Activated naive CD4-positive, alpha-beta T cell treated with anti-CD3 and anti-CD28 coated beads for 36 hours (primary cell): ENCODE measurements at regions not wholly inside any gene's neighbourhood (a gene's known extent, or its start where the extent isn't known, plus 50 kb on each side); places are given as distances from the start of the nearest gene placed in this dataset.
A peak's percentile ranks its signal among the peaks of the same experiment; 100 is the strongest.

Experiments used
- CTCF ChIA-PET: fragments of 350-600 bp; sonication (Branson Sonifier 250); formaldehyde crosslinking; loops from one replicate; lab custom pipeline; 2021; ENCODE audit warnings: antibody characterized with exemption; lab: Charles Lee
- DNase-seq: peaks from one replicate; pipeline ENCODE4 v3.0.0-alpha.2; 2020
- H3K27ac Mint-ChIP-seq: one replicate; pipeline ENCODE4 v1.8.0; 2021; ENCODE audit warnings: mild to moderate bottlenecking, mixed read lengths
- H3K27me3 Mint-ChIP-seq: one replicate; pipeline ENCODE4 v1.8.0; 2021; ENCODE audit warnings: low read depth, mixed read lengths
- H3K36me3 Mint-ChIP-seq: one replicate; pipeline ENCODE4 v1.8.0; 2021; ENCODE audit warnings: low read depth, mixed read lengths
- H3K4me1 Mint-ChIP-seq: one replicate; pipeline ENCODE4 v1.8.0; 2021; ENCODE audit warnings: low read depth, mixed read lengths
- H3K4me3 Mint-ChIP-seq: one replicate; pipeline ENCODE4 v1.8.0; 2021; ENCODE audit warnings: mild to moderate bottlenecking, moderate library complexity, mixed read lengths
- H3K9me3 Mint-ChIP-seq: one replicate; pipeline ENCODE4 v1.8.0; 2021; ENCODE audit warnings: mixed read lengths
- intact Hi-C: fragments of 100-400 bp; cut with micrococcal nuclease; formaldehyde crosslinking; loops from one replicate; pipeline ENCODE4 v1.15.1; 2023

- H3K36me3 Mint-ChIP-seq = no peaks in the 10 kb centered on the region
- peaks cover 6% of the 10 kb centered on the region for H3K4me1 Mint-ChIP-seq
- no peak overlapping the region for H3K27ac Mint-ChIP-seq
- H3K9me3 Mint-ChIP-seq = no peaks in the 10 kb centered on the region
- no peak overlapping the region for H3K4me3 Mint-ChIP-seq
- no peaks in the 10 kb centered on the region for H3K27me3 Mint-ChIP-seq
- CTCF ChIA-PET = interaction anchor here (0.6 kb wide), 1 partner anchor 47 kb away, joined by 6 read pairs; no protein-coding TSS in a partner anchor
- no peak for DNase-seq
- intact Hi-C loops = no loop called here
These were observed 96.3 kb upstream of the RNF152 start for GRCh38 chr18:61989138-61989537.

- CTCF ChIA-PET = no interaction called here
- H3K27me3 Mint-ChIP-seq = no peaks in the 10 kb centered on the region
- no peaks in the 10 kb centered on the region for H3K9me3 Mint-ChIP-seq
- H3K27ac Mint-ChIP-seq = no peak overlapping the region
- peaks cover 6% of the 10 kb centered on the region for H3K4me1 Mint-ChIP-seq
- intact Hi-C loops = no loop called here
- DNase-seq = no peak
- no peak overlapping the region for H3K4me3 Mint-ChIP-seq
- no peaks in the 10 kb centered on the region for H3K36me3 Mint-ChIP-seq
These were observed 95.3 kb upstream of the RNF152 start for GRCh38 chr18:61988100-61988499.

GRCh38 chr18:61985681-61986080, 92.9 kb upstream of the RNF152 start:
- intact Hi-C loops = no loop called here
- H3K27me3 Mint-ChIP-seq = no peaks in the 10 kb centered on the region
- no peak overlapping the region for H3K4me3 Mint-ChIP-seq
- CTCF ChIA-PET = no interaction called here
- peaks cover 6% of the 10 kb centered on the region for H3K4me1 Mint-ChIP-seq
- DNase-seq = no peak
- no peaks in the 10 kb centered on the region for H3K9me3 Mint-ChIP-seq
- H3K36me3 Mint-ChIP-seq = no peaks in the 10 kb centered on the region
- H3K27ac Mint-ChIP-seq = no peak overlapping the region

GRCh38 chr18:61984349-61984748, 91.5 kb upstream of the RNF152 start:
- H3K27ac Mint-ChIP-seq = no peak overlapping the region
- H3K36me3 Mint-ChIP-seq = no peaks in the 10 kb centered on the region
- no peaks in the 10 kb centered on the region for H3K27me3 Mint-ChIP-seq
- CTCF ChIA-PET = interaction anchor here (0.6 kb wide), 1 partner anchor 16 kb away, joined by 3 read pairs; no protein-coding TSS in a partner anchor
- DNase-seq = no peak
- peaks cover 13% of the 10 kb centered on the region for H3K4me1 Mint-ChIP-seq
- intact Hi-C loops = no loop called here
- no peaks in the 10 kb centered on the region for H3K9me3 Mint-ChIP-seq
- H3K4me3 Mint-ChIP-seq = no peak overlapping the region

GRCh38 chr18:61982475-61982874, 89.7 kb upstream of the RNF152 start:
- no peaks in the 10 kb centered on the region for H3K9me3 Mint-ChIP-seq
- no peaks in the 10 kb centered on the region for H3K27me3 Mint-ChIP-seq
- H3K4me3 Mint-ChIP-seq = no peak overlapping the region
- CTCF ChIA-PET = no interaction called here
- H3K27ac Mint-ChIP-seq = no peak overlapping the region
- peaks cover 13% of the 10 kb centered on the region for H3K4me1 Mint-ChIP-seq
- no peaks in the 10 kb centered on the region for H3K36me3 Mint-ChIP-seq
- intact Hi-C loops = no loop called here
- no peak for DNase-seq

- intact Hi-C loops = no loop called here
- Mint-ChIP-seq H3K27me3 (no peaks in the 10 kb centered on the region), H3K27ac (no peak overlapping the region), H3K4me3 (no peak overlapping the region), H3K4me1 (peaks cover 24% of the 10 kb centered on the region), H3K9me3 (no peaks in the 10 kb centered on the region), H3K36me3 (no peaks in the 10 kb centered on the region)
- CTCF ChIA-PET = interaction anchor here (1.5 to 1.6 kb wide), 2 partner anchors 22 to 150 kb away, joined by 3 to 4 read pairs; no protein-coding TSS in a partner anchor
- DNase-seq = peak; percentile 23
These were observed 87.5 kb upstream of the RNF152 start for GRCh38 chr18:61980355-61980754.

- no peaks in the 10 kb centered on the region for H3K27me3 Mint-ChIP-seq
- CTCF ChIA-PET = no interaction called here
- no peaks in the 10 kb centered on the region for H3K9me3 Mint-ChIP-seq
- no peak overlapping the region for H3K4me3 Mint-ChIP-seq
- H3K4me1 Mint-ChIP-seq = peaks cover 23% of the 10 kb centered on the region
- H3K36me3 Mint-ChIP-seq = no peaks in the 10 kb centered on the region
- H3K27ac Mint-ChIP-seq = peak overlapping the region; percentile 52
- intact Hi-C loops = loop anchor here (1.0 to 10.0 kb wide), 6 partner anchors 23 to 739 kb away; partner anchors contain the start of gene PHLPP1
- peak; percentile 60 for DNase-seq
These were observed 82.9 kb upstream of the RNF152 start for GRCh38 chr18:61975526-61976326.

GRCh38 chr18:61973273-61974115, 80.7 kb upstream of the RNF152 start:
- H3K27ac Mint-ChIP-seq = no peak overlapping the region
- H3K27me3 Mint-ChIP-seq = no peaks in the 10 kb centered on the region
- H3K4me3 Mint-ChIP-seq = no peak overlapping the region
- peaks cover 16% of the 10 kb centered on the region for H3K4me1 Mint-ChIP-seq
- intact Hi-C loops = loop anchor here (10.0 kb wide), 1 partner anchor 741 kb away; the partner anchor contains the start of gene PHLPP1
- H3K9me3 Mint-ChIP-seq = no peaks in the 10 kb centered on the region
- no peaks in the 10 kb centered on the region for H3K36me3 Mint-ChIP-seq
- no peak for DNase-seq
- CTCF ChIA-PET = interaction anchor here (1.2 kb wide), 1 partner anchor 45 kb away, joined by 3 read pairs; no protein-coding TSS in a partner anchor

GRCh38 chr18:61972389-61973264, 79.8 kb upstream of the RNF152 start:
- Mint-ChIP-seq H3K27ac (no peak overlapping the region), H3K4me3 (no peak overlapping the region), H3K4me1 (peaks cover 16% of the 10 kb centered on the region), H3K9me3 (no peaks in the 10 kb centered on the region), H3K36me3 (no peaks in the 10 kb centered on the region), H3K27me3 (no peaks in the 10 kb centered on the region)
- no peak for DNase-seq
- CTCF ChIA-PET = no interaction called here
- intact Hi-C loops = loop anchor here (10.0 kb wide), 1 partner anchor 742 kb away; the partner anchor contains the start of gene PHLPP1

GRCh38 chr18:61967252-61967891, 74.6 kb upstream of the RNF152 start:
- DNase-seq = no peak
- no peaks in the 10 kb centered on the region for H3K36me3 Mint-ChIP-seq
- H3K27ac Mint-ChIP-seq = no peak overlapping the region
- H3K9me3 Mint-ChIP-seq = no peaks in the 10 kb centered on the region
- H3K4me1 Mint-ChIP-seq = peaks cover 10% of the 10 kb centered on the region
- intact Hi-C loops = no loop called here
- no peak overlapping the region for H3K4me3 Mint-ChIP-seq
- no peaks in the 10 kb centered on the region for H3K27me3 Mint-ChIP-seq
- CTCF ChIA-PET = no interaction called here

- no peak overlapping the region for H3K4me3 Mint-ChIP-seq
- no peaks in the 10 kb centered on the region for H3K36me3 Mint-ChIP-seq
- peaks cover 6% of the 10 kb centered on the region for H3K4me1 Mint-ChIP-seq
- H3K27ac Mint-ChIP-seq = no peak overlapping the region
- DNase-seq = no peak
- intact Hi-C loops = no loop called here
- H3K9me3 Mint-ChIP-seq = no peaks in the 10 kb centered on the region
- CTCF ChIA-PET = no interaction called here
- no peaks in the 10 kb centered on the region for H3K27me3 Mint-ChIP-seq
These were observed 72.5 kb upstream of the RNF152 start for GRCh38 chr18:61965311-61965710.
